ENCODE measurements at regions not wholly inside any gene's neighbourhood (a gene's known extent, or its start where the extent isn't known, plus 50 kb on each side); places are given as distances from the start of the nearest gene placed in this dataset.

DNA sequence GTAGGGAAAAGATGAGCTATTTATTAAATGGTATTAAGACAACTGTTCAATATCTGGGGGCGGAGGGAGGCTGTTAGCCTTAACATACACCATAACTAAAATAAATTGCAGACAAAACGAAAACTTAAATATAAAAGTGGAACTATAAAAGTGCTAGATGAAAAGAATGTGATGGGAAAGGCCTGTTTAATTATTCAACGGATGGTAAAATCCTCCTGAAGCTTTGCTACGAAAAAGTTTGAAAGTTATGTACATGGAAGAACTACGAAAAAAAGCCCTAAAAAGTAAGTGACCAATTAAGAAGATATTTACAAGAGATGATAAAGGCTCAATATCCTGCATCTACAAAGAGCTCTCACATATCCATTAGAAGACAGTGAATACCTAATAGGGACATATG lies 197.8 kb upstream of the IER5L start:
- H3K4me1 ChIP-seq (ENCODE audit: control insufficient read depth in 2 of 2, insufficient read depth in 2 of 2, low read length in 2 of 2), result no peaks in the 10 kb centered on the region
- H3K27ac ChIP-seq (ENCODE audit: low read depth in 2 of 2, low read length in 2 of 2), result no peak overlapping the region
- no peaks in the 10 kb centered on the region for H3K36me3 ChIP-seq (ENCODE audit: control insufficient read depth in 2 of 2, insufficient read depth in 2 of 2, low read length in 2 of 2)
- no peak overlapping the region for H3K9ac ChIP-seq (ENCODE audit: low read depth in 1 of 2, low read length in 2 of 2)
- H3K4me3 ChIP-seq (ENCODE audit: low read length in 2 of 2), result no peak overlapping the region
- H3K27me3 ChIP-seq (ENCODE audit: control insufficient read depth in 2 of 2, insufficient read depth in 2 of 2, low read length in 2 of 2), result no peaks in the 10 kb centered on the region
- no peaks in the 10 kb centered on the region for H3K9me3 ChIP-seq (ENCODE audit: control insufficient read depth in 2 of 2, low read length in 2 of 2)

DNA sequence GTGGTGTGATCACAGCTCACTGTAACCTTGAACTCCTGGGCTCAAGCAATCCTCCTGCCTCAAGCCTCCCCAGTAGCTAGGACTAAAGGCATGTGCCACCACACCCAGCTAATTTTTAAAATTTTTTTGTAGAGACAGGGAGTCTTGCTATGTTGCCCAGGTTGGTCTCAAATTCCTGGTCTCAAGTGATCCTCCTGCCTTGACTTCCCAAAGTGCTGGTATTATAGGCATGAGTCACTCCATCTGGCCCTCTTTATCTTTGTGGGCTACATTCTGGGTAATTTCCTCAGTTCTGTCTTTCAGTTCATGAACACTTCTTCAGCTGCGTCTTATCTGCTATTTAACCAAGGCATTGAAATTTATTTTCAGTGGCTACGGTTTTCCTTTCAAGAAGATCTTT lies 196.6 kb upstream of the IER5L start:
- Histone ChIP-seq H3K4me3 (ENCODE audit: low read length in 2 of 2) (no peak overlapping the region), H3K4me1 (ENCODE audit: control insufficient read depth in 2 of 2, insufficient read depth in 2 of 2, low read length in 2 of 2) (no peaks in the 10 kb centered on the region), H3K9me3 (ENCODE audit: control insufficient read depth in 2 of 2, low read length in 2 of 2) (no peaks in the 10 kb centered on the region), H3K27me3 (ENCODE audit: control insufficient read depth in 2 of 2, insufficient read depth in 2 of 2, low read length in 2 of 2) (no peaks in the 10 kb centered on the region), H3K27ac (ENCODE audit: low read depth in 2 of 2, low read length in 2 of 2) (no peak overlapping the region), H3K9ac (ENCODE audit: low read depth in 1 of 2, low read length in 2 of 2) (no peak overlapping the region), H3K36me3 (ENCODE audit: control insufficient read depth in 2 of 2, insufficient read depth in 2 of 2, low read length in 2 of 2) (no peaks in the 10 kb centered on the region)

DNA sequence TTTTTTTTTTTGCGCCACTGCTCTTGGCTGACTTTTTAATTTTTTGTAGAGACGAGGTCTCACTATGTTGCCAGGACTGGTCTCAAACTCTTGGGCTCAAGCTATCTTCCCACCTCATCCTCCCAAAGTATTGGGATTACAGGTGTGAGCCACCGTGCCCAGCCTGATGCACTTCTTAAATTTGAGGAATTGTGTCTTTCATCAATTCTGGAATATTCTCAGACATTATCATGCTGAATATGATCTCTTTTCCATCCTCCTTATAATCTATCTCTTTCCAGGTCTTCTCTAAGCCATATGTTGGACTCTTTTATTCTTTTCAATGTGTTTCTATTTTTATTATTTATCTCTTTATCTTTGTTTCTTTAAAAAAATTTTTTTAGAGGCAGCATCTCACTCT lies 196.2 kb upstream of the IER5L start:
- Histone ChIP-seq H3K4me3 (ENCODE audit: low read length in 2 of 2) (no peak overlapping the region), H3K27me3 (ENCODE audit: control insufficient read depth in 2 of 2, insufficient read depth in 2 of 2, low read length in 2 of 2) (no peaks in the 10 kb centered on the region), H3K27ac (ENCODE audit: low read depth in 2 of 2, low read length in 2 of 2) (no peak overlapping the region), H3K4me1 (ENCODE audit: control insufficient read depth in 2 of 2, insufficient read depth in 2 of 2, low read length in 2 of 2) (no peaks in the 10 kb centered on the region), H3K9ac (ENCODE audit: low read depth in 1 of 2, low read length in 2 of 2) (no peak overlapping the region), H3K9me3 (ENCODE audit: control insufficient read depth in 2 of 2, low read length in 2 of 2) (no peaks in the 10 kb centered on the region), H3K36me3 (ENCODE audit: control insufficient read depth in 2 of 2, insufficient read depth in 2 of 2, low read length in 2 of 2) (no peaks in the 10 kb centered on the region)

DNA sequence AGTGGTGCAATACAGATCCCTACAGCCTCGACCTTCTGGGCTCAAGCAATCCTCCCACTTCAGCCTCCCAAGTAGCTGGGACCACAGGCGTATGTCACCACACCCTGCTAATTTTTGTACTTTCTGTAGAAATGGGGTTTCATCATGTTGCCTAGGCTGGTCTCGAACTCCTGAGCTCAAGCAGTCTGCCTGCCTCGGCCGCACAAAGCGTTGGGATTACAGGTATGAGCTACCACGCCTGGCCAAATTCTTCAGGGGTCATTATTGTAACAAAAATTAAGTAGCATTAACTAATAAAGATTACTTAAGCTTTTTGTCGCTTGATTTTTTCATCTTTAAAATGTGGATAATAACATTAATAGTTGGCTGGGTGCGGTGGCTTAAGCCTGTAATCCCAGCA lies 195.3 kb upstream of the IER5L start:
- H3K36me3 ChIP-seq (ENCODE audit: control insufficient read depth in 2 of 2, insufficient read depth in 2 of 2, low read length in 2 of 2), result no peaks in the 10 kb centered on the region
- no peak overlapping the region for H3K4me3 ChIP-seq (ENCODE audit: low read length in 2 of 2)
- H3K27ac ChIP-seq (ENCODE audit: low read depth in 2 of 2, low read length in 2 of 2), result no peak overlapping the region
- no peaks in the 10 kb centered on the region for H3K27me3 ChIP-seq (ENCODE audit: control insufficient read depth in 2 of 2, insufficient read depth in 2 of 2, low read length in 2 of 2)
- no peak overlapping the region for H3K9ac ChIP-seq (ENCODE audit: low read depth in 1 of 2, low read length in 2 of 2)
- H3K9me3 ChIP-seq (ENCODE audit: control insufficient read depth in 2 of 2, low read length in 2 of 2), result no peaks in the 10 kb centered on the region
- no peaks in the 10 kb centered on the region for H3K4me1 ChIP-seq (ENCODE audit: control insufficient read depth in 2 of 2, insufficient read depth in 2 of 2, low read length in 2 of 2)

DNA sequence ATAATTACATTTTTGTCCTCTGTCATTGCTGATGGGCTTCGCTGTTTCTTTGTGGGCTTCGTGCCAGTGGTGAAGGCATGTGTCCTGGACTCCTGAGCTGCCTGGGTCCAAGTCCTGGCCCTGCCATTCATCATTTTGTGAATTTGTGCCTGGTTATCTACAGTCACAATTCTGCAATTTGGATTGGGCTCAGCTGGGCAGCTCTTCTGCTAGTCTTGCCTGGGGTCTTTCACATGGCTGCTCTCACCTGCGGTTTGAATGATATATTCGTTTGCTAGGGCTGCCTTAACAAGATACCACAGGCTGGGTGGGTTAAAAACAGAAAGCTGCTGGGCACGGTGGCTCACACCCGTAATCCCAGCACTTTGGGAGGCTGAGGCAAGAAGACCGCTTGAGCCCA lies 192.7 kb upstream of the IER5L start:
- H3K4me3 ChIP-seq (ENCODE audit: low read length in 2 of 2), result no peak overlapping the region
- no peak overlapping the region for H3K27ac ChIP-seq (ENCODE audit: low read depth in 2 of 2, low read length in 2 of 2)
- H3K27me3 ChIP-seq (ENCODE audit: control insufficient read depth in 2 of 2, insufficient read depth in 2 of 2, low read length in 2 of 2), result no peaks in the 10 kb centered on the region
- no peak overlapping the region for H3K9ac ChIP-seq (ENCODE audit: low read depth in 1 of 2, low read length in 2 of 2)
- H3K4me1 ChIP-seq (ENCODE audit: control insufficient read depth in 2 of 2, insufficient read depth in 2 of 2, low read length in 2 of 2), result no peaks in the 10 kb centered on the region
- H3K9me3 ChIP-seq (ENCODE audit: control insufficient read depth in 2 of 2, low read length in 2 of 2), result no peaks in the 10 kb centered on the region
- no peaks in the 10 kb centered on the region for H3K36me3 ChIP-seq (ENCODE audit: control insufficient read depth in 2 of 2, insufficient read depth in 2 of 2, low read length in 2 of 2)

DNA sequence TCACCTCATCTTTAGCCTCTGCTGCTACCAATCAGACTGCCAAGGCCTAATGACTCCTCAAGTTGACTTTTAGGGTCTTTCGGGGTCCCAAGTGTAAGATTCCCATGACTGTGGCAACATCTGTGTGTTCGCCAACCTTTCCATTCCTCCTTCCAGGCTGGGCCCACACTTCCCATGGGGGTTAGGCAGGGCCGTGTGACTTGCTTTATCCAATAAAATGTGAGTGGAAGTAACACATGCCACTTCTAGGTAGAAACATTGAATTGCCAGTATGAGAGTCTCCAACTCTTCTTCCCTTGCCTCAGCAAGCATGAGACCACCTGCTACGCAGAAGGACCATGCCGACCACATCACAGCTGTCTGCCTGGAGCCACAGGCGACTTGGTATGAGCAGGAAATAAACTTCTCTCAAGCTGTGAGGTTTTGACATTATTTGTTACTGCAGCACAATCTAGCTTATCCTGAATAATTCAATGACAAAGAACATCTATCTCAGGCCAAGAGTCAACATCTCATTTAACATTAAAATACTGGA lies 190.4 kb upstream of the IER5L start:
- Histone ChIP-seq H3K4me3 (ENCODE audit: low read length in 2 of 2) (no peak overlapping the region), H3K4me1 (ENCODE audit: control insufficient read depth in 2 of 2, insufficient read depth in 2 of 2, low read length in 2 of 2) (no peaks in the 10 kb centered on the region), H3K36me3 (ENCODE audit: control insufficient read depth in 2 of 2, insufficient read depth in 2 of 2, low read length in 2 of 2) (no peaks in the 10 kb centered on the region), H3K27me3 (ENCODE audit: control insufficient read depth in 2 of 2, insufficient read depth in 2 of 2, low read length in 2 of 2) (no peaks in the 10 kb centered on the region), H3K9me3 (ENCODE audit: control insufficient read depth in 2 of 2, low read length in 2 of 2) (no peaks in the 10 kb centered on the region), H3K27ac (ENCODE audit: low read depth in 2 of 2, low read length in 2 of 2) (no peak overlapping the region), H3K9ac (ENCODE audit: low read depth in 1 of 2, low read length in 2 of 2) (no peak overlapping the region)

DNA sequence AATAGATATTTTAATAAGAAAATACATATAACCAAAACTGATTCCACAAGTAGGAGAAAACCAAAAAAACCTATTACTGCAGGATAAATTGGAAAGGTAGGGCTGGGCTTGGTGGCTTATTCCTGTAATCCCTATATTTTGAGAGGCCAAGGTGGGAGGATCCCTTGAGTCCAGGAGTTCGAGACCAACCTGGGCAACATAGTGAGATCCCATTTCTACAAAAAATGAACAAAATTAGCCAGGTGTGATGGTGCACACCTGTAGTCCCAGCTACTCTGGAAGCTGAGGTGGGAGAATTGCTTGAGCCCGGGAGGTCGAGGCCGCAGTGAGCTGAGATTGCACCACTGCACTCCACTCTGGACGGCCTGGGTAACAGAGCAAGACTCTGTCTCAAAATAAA lies 189.2 kb upstream of the IER5L start:
- no peaks in the 10 kb centered on the region for H3K27me3 ChIP-seq (ENCODE audit: control insufficient read depth in 2 of 2, insufficient read depth in 2 of 2, low read length in 2 of 2)
- no peaks in the 10 kb centered on the region for H3K4me1 ChIP-seq (ENCODE audit: control insufficient read depth in 2 of 2, insufficient read depth in 2 of 2, low read length in 2 of 2)
- H3K4me3 ChIP-seq (ENCODE audit: low read length in 2 of 2), result no peak overlapping the region
- H3K9ac ChIP-seq (ENCODE audit: low read depth in 1 of 2, low read length in 2 of 2), result no peak overlapping the region
- H3K9me3 ChIP-seq (ENCODE audit: control insufficient read depth in 2 of 2, low read length in 2 of 2), result no peaks in the 10 kb centered on the region
- no peak overlapping the region for H3K27ac ChIP-seq (ENCODE audit: low read depth in 2 of 2, low read length in 2 of 2)
- H3K36me3 ChIP-seq (ENCODE audit: control insufficient read depth in 2 of 2, insufficient read depth in 2 of 2, low read length in 2 of 2), result no peaks in the 10 kb centered on the region

DNA sequence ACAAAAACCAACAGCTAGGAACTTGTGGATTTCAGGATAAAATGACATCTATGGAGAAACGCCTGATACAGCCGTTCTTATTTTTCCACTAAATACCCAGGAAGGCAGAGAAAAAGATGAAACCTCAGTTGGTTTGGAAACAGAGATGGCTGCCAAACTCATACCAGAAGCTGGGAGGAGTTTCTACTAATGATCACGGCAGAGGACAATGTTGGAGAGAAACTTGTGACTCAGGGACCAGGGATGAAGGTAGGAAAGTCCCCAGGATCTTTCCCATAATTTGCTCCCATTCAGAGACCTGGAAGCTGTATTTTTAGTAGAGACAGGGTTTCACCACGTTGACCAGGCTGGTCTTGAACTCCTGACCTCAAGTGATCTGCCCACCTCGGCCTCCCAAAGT lies 187.1 kb upstream of the IER5L start:
- Histone ChIP-seq H3K36me3 (ENCODE audit: control insufficient read depth in 2 of 2, insufficient read depth in 2 of 2, low read length in 2 of 2) (no peaks in the 10 kb centered on the region), H3K4me1 (ENCODE audit: control insufficient read depth in 2 of 2, insufficient read depth in 2 of 2, low read length in 2 of 2) (no peaks in the 10 kb centered on the region), H3K9me3 (ENCODE audit: control insufficient read depth in 2 of 2, low read length in 2 of 2) (no peaks in the 10 kb centered on the region), H3K4me3 (ENCODE audit: low read length in 2 of 2) (no peak overlapping the region), H3K27ac (ENCODE audit: low read depth in 2 of 2, low read length in 2 of 2) (no peak overlapping the region), H3K27me3 (ENCODE audit: control insufficient read depth in 2 of 2, insufficient read depth in 2 of 2, low read length in 2 of 2) (no peaks in the 10 kb centered on the region), H3K9ac (ENCODE audit: low read depth in 1 of 2, low read length in 2 of 2) (no peak overlapping the region)

DNA sequence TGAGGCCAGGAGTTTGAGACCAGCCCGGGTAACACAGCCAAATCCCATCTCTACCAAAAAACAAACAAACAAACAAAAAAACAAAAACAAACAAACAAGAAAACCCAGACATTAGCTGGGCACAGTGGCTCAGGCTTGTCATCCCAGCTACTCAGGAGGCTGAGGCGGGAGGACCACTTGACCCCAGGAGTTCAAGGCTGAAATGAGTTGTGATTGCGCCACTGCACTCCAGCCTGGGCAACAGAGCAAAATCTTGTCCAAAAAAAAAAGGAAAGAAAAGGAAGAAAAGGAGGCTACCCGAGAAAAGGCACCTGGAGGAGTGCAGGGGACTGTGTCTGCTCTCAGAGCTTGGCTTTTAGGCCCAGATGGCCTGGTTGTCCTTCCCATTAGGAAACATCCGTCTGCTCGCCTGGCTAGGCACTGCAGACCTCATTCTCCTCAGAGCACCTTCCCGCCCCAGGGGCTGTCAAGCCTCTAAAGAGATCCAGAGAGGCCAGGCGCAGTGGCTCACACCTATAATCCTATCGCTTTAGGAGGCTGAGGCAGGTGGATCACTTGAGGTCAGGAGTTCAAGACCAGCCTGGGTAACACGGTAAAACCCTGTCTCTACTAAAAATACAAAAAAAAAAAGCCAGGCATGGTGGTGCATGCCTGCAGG lies 185.3 kb upstream of the IER5L start:
- no peaks in the 10 kb centered on the region for H3K9me3 ChIP-seq (ENCODE audit: control insufficient read depth in 2 of 2, low read length in 2 of 2)
- no peaks in the 10 kb centered on the region for H3K4me1 ChIP-seq (ENCODE audit: control insufficient read depth in 2 of 2, insufficient read depth in 2 of 2, low read length in 2 of 2)
- no peak overlapping the region for H3K27ac ChIP-seq (ENCODE audit: low read depth in 2 of 2, low read length in 2 of 2)
- H3K36me3 ChIP-seq (ENCODE audit: control insufficient read depth in 2 of 2, insufficient read depth in 2 of 2, low read length in 2 of 2), result no peaks in the 10 kb centered on the region
- no peak overlapping the region for H3K4me3 ChIP-seq (ENCODE audit: low read length in 2 of 2)
- H3K9ac ChIP-seq (ENCODE audit: low read depth in 1 of 2, low read length in 2 of 2), result no peak overlapping the region
- H3K27me3 ChIP-seq (ENCODE audit: control insufficient read depth in 2 of 2, insufficient read depth in 2 of 2, low read length in 2 of 2), result no peaks in the 10 kb centered on the region

DNA sequence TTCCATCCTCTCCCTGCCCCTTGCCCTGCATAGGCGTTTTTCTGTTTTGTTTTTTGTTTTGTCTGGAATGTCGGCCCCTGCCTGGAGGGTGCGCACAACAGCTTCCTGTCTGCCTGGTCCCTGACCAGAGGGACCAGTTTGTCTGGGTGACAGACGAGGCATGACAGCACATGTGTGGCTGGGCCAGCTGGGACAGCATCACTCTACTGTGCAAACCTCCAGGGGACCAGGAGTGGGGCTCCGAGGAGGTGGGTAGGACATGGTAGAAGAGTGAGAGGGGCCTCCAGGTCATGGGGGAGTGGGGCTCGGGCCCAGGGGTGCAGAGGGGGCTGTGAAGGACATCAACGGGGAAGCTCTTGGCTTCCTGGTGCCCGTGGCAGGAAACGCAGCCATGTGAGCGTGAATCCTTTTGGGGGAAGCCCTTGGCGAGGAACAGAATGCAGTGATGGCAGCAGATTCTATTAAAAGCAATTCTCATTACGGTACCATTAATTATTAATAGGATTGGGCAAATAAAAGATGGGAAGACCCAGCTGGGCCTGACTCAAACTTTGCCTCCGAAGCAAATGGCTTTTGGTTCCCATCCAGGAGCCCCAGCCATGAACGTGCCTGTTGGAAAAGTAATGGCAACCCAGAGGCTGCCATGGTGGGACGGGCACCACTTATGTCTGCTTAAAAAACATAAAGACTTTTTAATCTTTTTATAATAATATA lies 184.4 kb upstream of the IER5L start:
- Histone ChIP-seq H3K27ac (ENCODE audit: low read depth in 2 of 2, low read length in 2 of 2) (no peak overlapping the region), H3K27me3 (ENCODE audit: control insufficient read depth in 2 of 2, insufficient read depth in 2 of 2, low read length in 2 of 2) (no peaks in the 10 kb centered on the region)

More for the DNA sequence above, 184.4 kb upstream of the IER5L start:
- H3K4me1 ChIP-seq (ENCODE audit: control insufficient read depth in 2 of 2, insufficient read depth in 2 of 2, low read length in 2 of 2), result no peaks in the 10 kb centered on the region
- H3K4me3 ChIP-seq (ENCODE audit: low read length in 2 of 2), result no peak overlapping the region
- no peak overlapping the region for H3K9ac ChIP-seq (ENCODE audit: low read depth in 1 of 2, low read length in 2 of 2)
- H3K36me3 ChIP-seq (ENCODE audit: control insufficient read depth in 2 of 2, insufficient read depth in 2 of 2, low read length in 2 of 2), result no peaks in the 10 kb centered on the region
- H3K9me3 ChIP-seq (ENCODE audit: control insufficient read depth in 2 of 2, low read length in 2 of 2), result no peaks in the 10 kb centered on the region
